GM19239 (cell line): ENCODE measurements at regions not wholly inside any gene's neighbourhood (a gene's known extent, or its start where the extent isn't known, plus 50 kb on each side); places are given as distances from the start of the nearest gene placed in this dataset.
A peak's percentile ranks its signal among the peaks of the same experiment; 100 is the strongest.
"Not testable (repeated sequence)": the region's sequence is repeated elsewhere in the genome, so short reads cannot be mapped to it uniquely, and the experiment has no call there.

Source experiments
- DNase-seq: peaks from one replicate; pipeline ENCODE4 v3.0.0; 2011; ENCODE audit warnings: low spot score; ENCODE audit not compliant: insufficient read length
- FAIRE-seq: peaks from 2 replicates; lab custom pipeline; 2011; peaks lifted over from hg19 to GRCh38; lab: Jason Lieb, UNC

- not testable (repeated sequence) for DNase-seq, FAIRE-seq
Measured at GRCh38 chr3:75552095-75552494, 112.0 kb upstream of the FRG2C start.

- FAIRE-seq, DNase-seq: not testable (repeated sequence)
Measured at GRCh38 chr3:75564427-75564826, 99.7 kb upstream of the FRG2C start.

GRCh38 chr3:75572303-75572702 lies 91.8 kb upstream of the FRG2C start:
- not testable (repeated sequence) for FAIRE-seq, DNase-seq

GRCh38 chr3:75579091-75579490 lies 85.0 kb upstream of the FRG2C start:
- not testable (repeated sequence) for DNase-seq, FAIRE-seq

GRCh38 chr3:75579536-75579935 lies 84.6 kb upstream of the FRG2C start:
- FAIRE-seq, DNase-seq: not testable (repeated sequence)

GRCh38 chr3:75579981-75580782 lies 83.9 kb upstream of the FRG2C start:
- DNase-seq = peak; percentile 25
- not testable (repeated sequence) for FAIRE-seq

GRCh38 chr3:75582536-75582935 lies 81.6 kb upstream of the FRG2C start:
- DNase-seq, FAIRE-seq: not testable (repeated sequence)

- FAIRE-seq, DNase-seq: not testable (repeated sequence)
Measured at GRCh38 chr3:75583116-75583515, 81.0 kb upstream of the FRG2C start.

GRCh38 chr3:75587695-75588094 lies 76.4 kb upstream of the FRG2C start:
- DNase-seq, FAIRE-seq: not testable (repeated sequence)

- FAIRE-seq, DNase-seq: not testable (repeated sequence)
Measured at GRCh38 chr3:75590382-75590781, 73.7 kb upstream of the FRG2C start.

- DNase-seq, FAIRE-seq: not testable (repeated sequence)
Measured at GRCh38 chr3:75604286-75604934, 59.7 kb upstream of the FRG2C start.

GRCh38 chr3:75607996-75608395 lies 56.1 kb upstream of the FRG2C start:
- DNase-seq, FAIRE-seq: not testable (repeated sequence)

- not testable (repeated sequence) for FAIRE-seq, DNase-seq
Measured at GRCh38 chr3:75609598-75609997, 54.5 kb upstream of the FRG2C start.

GRCh38 chr3:75610773-75611172 lies 53.4 kb upstream of the FRG2C start:
- DNase-seq (no peak), FAIRE-seq (no peak)

- not testable (repeated sequence) for DNase-seq, FAIRE-seq
Measured at GRCh38 chr3:75611724-75612460, 52.2 kb upstream of the FRG2C start.
